ENCODE measurements at regions not wholly inside any gene's neighbourhood (a gene's known extent, or its start where the extent isn't known, plus 50 kb on each side); places are given as distances from the start of the nearest gene placed in this dataset.

- TF ChIP-seq GATA2 (IDR thresholded peaks at IDR 0.05; ENCODE audit: low read depth, low read length) (no peak), GATA3 (IDR thresholded peaks at IDR 0.05; ENCODE audit: low read depth, low read length) (no peak)
Observed at GRCh38 chr2:150646746-150647145, 159.3 kb upstream of the RND3 start.

- TF ChIP-seq GATA2 (IDR thresholded peaks at IDR 0.05; ENCODE audit: low read depth, low read length), result no peak
- no peak for TF ChIP-seq GATA3 (IDR thresholded peaks at IDR 0.05; ENCODE audit: low read depth, low read length)
Observed at GRCh38 chr2:150644298-150645067, 157.0 kb upstream of the RND3 start.

- TF ChIP-seq GATA2 (IDR thresholded peaks at IDR 0.05; ENCODE audit: low read depth, low read length), result no peak
- TF ChIP-seq GATA3 (IDR thresholded peaks at IDR 0.05; ENCODE audit: low read depth, low read length), result no peak
Observed at GRCh38 chr2:150643114-150643725, 155.8 kb upstream of the RND3 start.

- no peak for TF ChIP-seq GATA3 (IDR thresholded peaks at IDR 0.05; ENCODE audit: low read depth, low read length)
- no peak for TF ChIP-seq GATA2 (IDR thresholded peaks at IDR 0.05; ENCODE audit: low read depth, low read length)
Observed at GRCh38 chr2:150640039-150640438, 152.6 kb upstream of the RND3 start.

- TF ChIP-seq GATA2 (IDR thresholded peaks at IDR 0.05; ENCODE audit: low read depth, low read length) (no peak), GATA3 (IDR thresholded peaks at IDR 0.05; ENCODE audit: low read depth, low read length) (no peak)
Observed at GRCh38 chr2:150639383-150639782, 151.9 kb upstream of the RND3 start.

- TF ChIP-seq GATA2 (IDR thresholded peaks at IDR 0.05; ENCODE audit: low read depth, low read length) (no peak), GATA3 (IDR thresholded peaks at IDR 0.05; ENCODE audit: low read depth, low read length) (no peak)
Observed at GRCh38 chr2:150631236-150631821, 143.9 kb upstream of the RND3 start.

GRCh38 chr2:150630587-150631235 lies 143.2 kb upstream of the RND3 start:
- TF ChIP-seq GATA3 (IDR thresholded peaks at IDR 0.05; ENCODE audit: low read depth, low read length) (no peak), GATA2 (IDR thresholded peaks at IDR 0.05; ENCODE audit: low read depth, low read length) (no peak)

- TF ChIP-seq GATA3 (IDR thresholded peaks at IDR 0.05; ENCODE audit: low read depth, low read length) (no peak), GATA2 (IDR thresholded peaks at IDR 0.05; ENCODE audit: low read depth, low read length) (no peak)
Observed at GRCh38 chr2:150627526-150627925, 140.1 kb upstream of the RND3 start.

GRCh38 chr2:150626934-150627411 lies 139.5 kb upstream of the RND3 start:
- TF ChIP-seq GATA3 (IDR thresholded peaks at IDR 0.05; ENCODE audit: low read depth, low read length) (no peak), GATA2 (IDR thresholded peaks at IDR 0.05; ENCODE audit: low read depth, low read length) (no peak)

- no peak for TF ChIP-seq GATA3 (IDR thresholded peaks at IDR 0.05; ENCODE audit: low read depth, low read length)
Observed at GRCh38 chr2:150625741-150626140, 138.3 kb upstream of the RND3 start.

GRCh38 chr2:150625303-150625702 lies 137.8 kb upstream of the RND3 start:
- TF ChIP-seq GATA3 (IDR thresholded peaks at IDR 0.05; ENCODE audit: low read depth, low read length) (no peak), GATA2 (IDR thresholded peaks at IDR 0.05; ENCODE audit: low read depth, low read length) (no peak)

- TF ChIP-seq GATA3 (IDR thresholded peaks at IDR 0.05; ENCODE audit: low read depth, low read length) (no peak), GATA2 (IDR thresholded peaks at IDR 0.05; ENCODE audit: low read depth, low read length) (no peak)
Observed at GRCh38 chr2:150624001-150624401, 136.5 kb upstream of the RND3 start.

- TF ChIP-seq GATA3 (IDR thresholded peaks at IDR 0.05; ENCODE audit: low read depth, low read length), result no peak
- TF ChIP-seq GATA2 (IDR thresholded peaks at IDR 0.05; ENCODE audit: low read depth, low read length), result no peak
Observed at GRCh38 chr2:150621526-150622213, 134.2 kb upstream of the RND3 start.

- no peak for TF ChIP-seq GATA2 (IDR thresholded peaks at IDR 0.05; ENCODE audit: low read depth, low read length)
- no peak for TF ChIP-seq GATA3 (IDR thresholded peaks at IDR 0.05; ENCODE audit: low read depth, low read length)
Observed at GRCh38 chr2:150620855-150621254, 133.4 kb upstream of the RND3 start.

All from SH-SY5Y (cell line).